ENCODE measurements at regions not wholly inside any gene's neighbourhood (a gene's known extent, or its start where the extent isn't known, plus 50 kb on each side); places are given as distances from the start of the nearest gene placed in this dataset.

DNA sequence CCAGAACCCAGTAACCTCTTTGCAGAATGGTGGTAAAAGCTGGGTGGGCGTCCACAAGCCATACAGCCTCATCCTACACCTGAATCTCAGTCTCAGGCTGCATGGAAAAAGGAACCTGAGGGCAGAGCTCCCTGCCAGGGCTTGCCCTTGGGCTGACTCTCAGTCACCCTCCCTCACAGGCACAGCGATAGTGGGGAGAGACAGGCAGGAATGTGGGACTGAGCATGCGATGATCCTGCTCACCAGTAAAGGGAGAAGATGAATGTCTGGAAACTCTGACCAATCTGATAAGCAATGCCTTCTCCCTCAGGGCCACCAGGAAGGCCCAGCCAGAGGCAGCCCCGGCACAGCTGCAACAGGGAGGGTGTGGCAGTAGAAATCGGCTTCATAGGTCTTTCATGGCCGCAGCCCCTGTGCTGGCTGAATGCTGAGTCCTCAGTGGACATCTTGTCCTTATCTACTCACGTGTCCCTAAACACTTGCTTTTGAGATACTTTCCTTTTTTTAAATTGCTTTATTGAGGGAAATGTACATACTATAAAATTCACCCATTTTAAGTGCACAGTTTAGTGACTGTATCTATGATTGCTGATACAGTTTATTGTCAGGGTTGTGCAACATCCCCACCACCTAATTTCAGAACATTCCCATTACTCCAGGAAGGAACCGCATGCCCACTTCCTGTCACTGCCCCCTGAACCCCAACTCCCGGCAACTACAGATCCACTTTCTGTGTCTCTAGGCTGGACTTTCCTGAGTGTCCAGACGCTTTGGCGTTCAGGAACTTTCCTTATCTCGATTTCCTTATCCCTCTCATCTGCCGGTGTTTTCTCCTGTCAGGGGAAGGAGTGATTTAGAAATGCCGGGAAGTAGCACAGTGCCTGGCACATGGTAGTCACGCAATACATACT lies 258.1 kb downstream of the PCNX1 start:
- H3K27me3 ChIP-seq (ENCODE audit: control insufficient read depth in 4 of 4, insufficient read depth in 4 of 4, low read length in 3 of 4): no peaks in the 10 kb centered on the region
- H3K36me3 ChIP-seq (ENCODE audit: control insufficient read depth in 4 of 4, insufficient read depth in 3 of 4, low read depth in 1 of 4, low read length in 3 of 4): no peaks in the 10 kb centered on the region
- no peak overlapping the region for H3K9ac ChIP-seq (ENCODE audit: low read depth in 1 of 2, low read length in 2 of 2)
- H3K27ac ChIP-seq (ENCODE audit: low read depth in 1 of 2, low read length in 2 of 2): no peak overlapping the region
- no peak for DNase-seq (ENCODE audit: low spot score)
- H3K4me1 ChIP-seq (ENCODE audit: control insufficient read depth in 4 of 4, insufficient read depth in 4 of 4, low read length in 3 of 4): peaks cover 7 to 26% (median 24%) of the 10 kb centered on the region in 4 donors
- no peaks in the 10 kb centered on the region for H3K9me3 ChIP-seq (ENCODE audit: control insufficient read depth in 4 of 4, low read length in 3 of 4)
- TF ChIP-seq SP1 (IDR thresholded peaks at IDR 0.05) (no peak), ZBTB33 (IDR thresholded peaks at IDR 0.05) (no peak), HNF4G (IDR thresholded peaks at IDR 0.05) (no peak), NR2F2 (IDR thresholded peaks at IDR 0.05) (no peak), HNF4A (conservative IDR thresholded peaks at IDR 0.05) (no peak), TAF1 (conservative IDR thresholded peaks at IDR 0.05) (no peak), GABPA (IDR thresholded peaks at IDR 0.05 in 1 of 2, conservative IDR thresholded peaks at IDR 0.05 in 1 of 2) (no peak), YY1 (IDR thresholded peaks at IDR 0.05) (no peak), RAD21 (IDR thresholded peaks at IDR 0.05) (no peak), FOXA2 (IDR thresholded peaks at IDR 0.05) (no peak), FOXA1 (IDR thresholded peaks at IDR 0.05) (no peak), EGR1 (IDR thresholded peaks at IDR 0.05; ENCODE audit: low read depth in 2 of 2) (no peak), JUND (IDR thresholded peaks at IDR 0.05) (no peak)
- TF ChIP-seq, protein P1, sequence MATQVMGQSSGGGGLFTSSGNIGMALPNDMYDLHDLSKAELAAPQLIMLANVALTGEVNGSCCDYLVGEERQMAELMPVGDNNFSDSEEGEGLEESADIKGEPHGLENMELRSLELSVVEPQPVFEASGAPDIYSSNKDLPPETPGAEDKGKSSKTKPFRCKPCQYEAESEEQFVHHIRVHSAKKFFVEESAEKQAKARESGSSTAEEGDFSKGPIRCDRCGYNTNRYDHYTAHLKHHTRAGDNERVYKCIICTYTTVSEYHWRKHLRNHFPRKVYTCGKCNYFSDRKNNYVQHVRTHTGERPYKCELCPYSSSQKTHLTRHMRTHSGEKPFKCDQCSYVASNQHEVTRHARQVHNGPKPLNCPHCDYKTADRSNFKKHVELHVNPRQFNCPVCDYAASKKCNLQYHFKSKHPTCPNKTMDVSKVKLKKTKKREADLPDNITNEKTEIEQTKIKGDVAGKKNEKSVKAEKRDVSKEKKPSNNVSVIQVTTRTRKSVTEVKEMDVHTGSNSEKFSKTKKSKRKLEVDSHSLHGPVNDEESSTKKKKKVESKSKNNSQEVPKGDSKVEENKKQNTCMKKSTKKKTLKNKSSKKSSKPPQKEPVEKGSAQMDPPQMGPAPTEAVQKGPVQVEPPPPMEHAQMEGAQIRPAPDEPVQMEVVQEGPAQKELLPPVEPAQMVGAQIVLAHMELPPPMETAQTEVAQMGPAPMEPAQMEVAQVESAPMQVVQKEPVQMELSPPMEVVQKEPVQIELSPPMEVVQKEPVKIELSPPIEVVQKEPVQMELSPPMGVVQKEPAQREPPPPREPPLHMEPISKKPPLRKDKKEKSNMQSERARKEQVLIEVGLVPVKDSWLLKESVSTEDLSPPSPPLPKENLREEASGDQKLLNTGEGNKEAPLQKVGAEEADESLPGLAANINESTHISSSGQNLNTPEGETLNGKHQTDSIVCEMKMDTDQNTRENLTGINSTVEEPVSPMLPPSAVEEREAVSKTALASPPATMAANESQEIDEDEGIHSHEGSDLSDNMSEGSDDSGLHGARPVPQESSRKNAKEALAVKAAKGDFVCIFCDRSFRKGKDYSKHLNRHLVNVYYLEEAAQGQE (IDR thresholded peaks at IDR 0.05): no peak
- TF ChIP-seq, protein P2, sequence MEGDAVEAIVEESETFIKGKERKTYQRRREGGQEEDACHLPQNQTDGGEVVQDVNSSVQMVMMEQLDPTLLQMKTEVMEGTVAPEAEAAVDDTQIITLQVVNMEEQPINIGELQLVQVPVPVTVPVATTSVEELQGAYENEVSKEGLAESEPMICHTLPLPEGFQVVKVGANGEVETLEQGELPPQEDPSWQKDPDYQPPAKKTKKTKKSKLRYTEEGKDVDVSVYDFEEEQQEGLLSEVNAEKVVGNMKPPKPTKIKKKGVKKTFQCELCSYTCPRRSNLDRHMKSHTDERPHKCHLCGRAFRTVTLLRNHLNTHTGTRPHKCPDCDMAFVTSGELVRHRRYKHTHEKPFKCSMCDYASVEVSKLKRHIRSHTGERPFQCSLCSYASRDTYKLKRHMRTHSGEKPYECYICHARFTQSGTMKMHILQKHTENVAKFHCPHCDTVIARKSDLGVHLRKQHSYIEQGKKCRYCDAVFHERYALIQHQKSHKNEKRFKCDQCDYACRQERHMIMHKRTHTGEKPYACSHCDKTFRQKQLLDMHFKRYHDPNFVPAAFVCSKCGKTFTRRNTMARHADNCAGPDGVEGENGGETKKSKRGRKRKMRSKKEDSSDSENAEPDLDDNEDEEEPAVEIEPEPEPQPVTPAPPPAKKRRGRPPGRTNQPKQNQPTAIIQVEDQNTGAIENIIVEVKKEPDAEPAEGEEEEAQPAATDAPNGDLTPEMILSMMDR (IDR thresholded peaks at IDR 0.05; ENCODE audit: low read depth, low read length, missing input control): no peak
- 69% methylated on average over 15 of the region's 15 CpGs for WGBS
- H3K4me3 ChIP-seq (ENCODE audit: low read depth in 1 of 3, low read length in 3 of 3): no peak overlapping the region
